Stimulated activated CD4-positive, alpha-beta T cell treated with anti-CD3 and anti-CD28 coated beads, Interleukin-15, amount 100 ng/mL, for 1 hour (primary cell): ENCODE measurements at regions not wholly inside any gene's neighbourhood (a gene's known extent, or its start where the extent isn't known, plus 50 kb on each side); places are given as distances from the start of the nearest gene placed in this dataset.
"Not testable (repeated sequence)": the region's sequence is repeated elsewhere in the genome, so short reads cannot be mapped to it uniquely, and the experiment has no call there.

Source experiments
- DNase-seq, 2 donors: peaks; one replicate each; pipeline ENCODE4 v3.0.0-alpha.2; 2020; ENCODE audit warnings: low read depth in 1 of 2, low spot score in 1 of 2

DNA sequence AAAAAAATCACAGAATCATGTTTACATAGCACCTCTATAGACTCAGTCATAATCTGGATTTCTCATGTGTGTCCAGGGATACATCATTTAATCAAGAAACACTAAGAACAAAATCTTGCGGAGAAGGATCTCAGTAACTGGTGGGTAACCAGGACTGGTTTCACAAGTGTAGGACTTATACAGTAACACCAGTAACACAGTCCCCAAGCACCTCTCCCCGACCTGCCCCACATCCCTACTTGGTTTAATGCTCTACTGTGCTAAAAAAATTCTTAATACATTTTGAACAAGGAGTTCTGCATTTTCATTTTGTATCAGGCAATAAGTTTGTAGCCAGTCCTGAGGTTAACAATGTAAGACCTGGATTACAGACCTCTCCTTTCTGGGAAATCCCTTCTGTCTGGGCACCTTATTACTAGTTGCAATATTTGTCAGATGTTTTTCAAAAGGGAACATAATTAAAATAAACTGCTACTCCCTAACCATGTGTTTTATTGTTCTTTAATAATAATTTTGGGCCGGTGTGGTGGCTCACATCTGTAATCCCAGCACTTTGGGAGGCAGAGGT lies 57.6 kb upstream of the BBX start:
- no peak for DNase-seq

DNA sequence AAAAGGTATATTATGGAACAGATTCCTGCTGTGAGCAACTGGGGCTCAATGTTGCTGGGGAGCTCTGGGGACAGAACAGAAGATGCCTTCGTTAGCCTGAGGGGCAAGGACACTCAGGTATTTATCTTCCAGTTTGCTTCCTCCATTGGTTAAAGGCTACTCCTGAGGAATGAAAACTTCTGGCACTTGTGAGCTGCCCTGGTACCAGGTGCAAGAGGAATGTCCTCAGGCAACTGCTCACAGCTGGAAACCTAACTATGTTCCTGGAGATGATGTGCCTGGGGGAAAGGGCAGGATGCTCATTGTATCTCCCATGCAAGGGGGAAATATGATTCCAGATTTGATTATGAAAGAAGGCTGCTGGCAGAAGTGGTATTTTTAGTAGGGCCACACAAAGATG lies 54.0 kb upstream of the BBX start:
- DNase-seq: no peak

DNA sequence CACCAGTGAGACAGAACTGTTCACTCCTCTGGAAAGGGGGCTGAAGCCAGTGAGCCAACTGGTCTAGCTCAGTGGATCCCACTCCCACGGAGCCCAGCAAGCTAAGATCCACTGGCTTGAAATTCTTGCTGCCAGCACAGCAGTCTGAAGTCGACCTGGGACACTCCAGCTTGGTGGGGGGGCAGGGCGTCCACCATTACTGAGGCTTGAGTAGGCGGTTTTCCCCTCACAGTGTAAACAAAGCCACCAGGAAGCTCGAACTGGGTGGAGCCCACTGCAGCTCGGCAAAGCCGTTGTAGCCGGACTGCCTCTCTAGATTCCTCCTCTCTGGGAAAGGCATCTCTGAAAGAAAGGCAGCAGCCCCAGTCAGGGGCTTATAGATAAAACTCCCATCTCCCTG lies 52.3 kb upstream of the BBX start:
- DNase-seq: not testable (repeated sequence)
